T-cell (primary cell): ENCODE measurements at regions not wholly inside any gene's neighbourhood (a gene's known extent, or its start where the extent isn't known, plus 50 kb on each side); places are given as distances from the start of the nearest gene placed in this dataset.
A peak's percentile ranks its signal among the peaks of the same experiment; 100 is the strongest.

Experiments used
- ATAC-seq, 4 experiments: fragments of 200-7000 bp in 3 of 4; fragments of 150-1000 bp in 1 of 4; cut with Tn5 transposase; replicated peaks in 1 of 4; 1 replicate in 3 of 4; 2 replicates in 1 of 4; pipeline ENCODE4 v1.10.0; 2021; ENCODE audit warnings: moderate library complexity in 3 of 4, mild to moderate bottlenecking in 2 of 4, moderate number of reproducible peaks in 1 of 4
- CTCF ChIA-PET, 2 donors: fragments of 300-600 bp; sonication (Branson Sonifier 250); formaldehyde crosslinking; loops; one replicate each; lab custom pipeline; 2022; ENCODE audit warnings: antibody characterized with exemption in 2 of 2; lab: Charles Lee
- POLR2A ChIA-PET, 2 donors: fragments of 300-600 bp; sonication (Branson Sonifier 250); formaldehyde crosslinking; loops; one replicate each; lab custom pipeline; 2022; ENCODE audit warnings: antibody characterized with exemption in 2 of 2; lab: Charles Lee
- DNase-seq, 35 experiments: peaks; one replicate each; pipeline versions ENCODE4 v3.0.0 to v3.0.0-alpha.2; 2013 to 2023
- H3K27ac ChIP-seq: one replicate; pipeline ENCODE4 v1.5.1; 2013; ENCODE audit warnings: low read length
- H3K27me3 ChIP-seq, 2 experiments: replicated peaks in 1 of 2; 1 replicate in 1 of 2; 2 replicates in 1 of 2; pipeline versions ENCODE4 v1.6.1 to v1.7.0; 2013; ENCODE audit warnings: low read length in 1 of 2, mixed read lengths in 1 of 2; ENCODE audit not compliant: control insufficient read depth in 2 of 2, insufficient read depth in 2 of 2; ENCODE audit errors: extremely low read depth in 1 of 2
- H3K36me3 ChIP-seq, 2 donors: 1 replicate in 1 of 2; 2 replicates in 1 of 2; pipeline versions ENCODE4 v1.6.1 to v1.7.0; 2013; ENCODE audit warnings: low read length in 1 of 2; ENCODE audit not compliant: control insufficient read depth in 2 of 2, insufficient read depth in 1 of 2; ENCODE audit errors: extremely low read depth in 1 of 2
- H3K4me1 ChIP-seq, 2 experiments: 1 replicate in 1 of 2; 2 replicates in 1 of 2; pipeline versions ENCODE4 v1.6.1 to v1.7.0; 2013; ENCODE audit warnings: low read length in 2 of 2, mixed read lengths in 1 of 2; ENCODE audit not compliant: insufficient read depth in 2 of 2, control insufficient read depth in 1 of 2; ENCODE audit errors: extremely low read depth in 1 of 2
- H3K4me3 ChIP-seq, 2 donors: 1 replicate in 1 of 2; 2 replicates in 1 of 2; pipeline versions ENCODE4 v1.5.1 to v1.7.0; 2013; ENCODE audit warnings: mild to moderate bottlenecking in 2 of 2, low read length in 1 of 2, moderate library complexity in 1 of 2; ENCODE audit not compliant: control insufficient read depth in 1 of 2; ENCODE audit errors: extremely low read depth in 1 of 2
- H3K9me3 ChIP-seq: 2 replicates; pipeline ENCODE4 v1.7.0; 2013
- H3K27ac Mint-ChIP-seq, 2 donors: one replicate each; pipeline ENCODE4 v1.8.0; 2020 to 2021; ENCODE audit warnings: mild to moderate bottlenecking in 2 of 2, mixed read lengths in 2 of 2
- H3K27me3 Mint-ChIP-seq, 2 donors: one replicate each; pipeline ENCODE4 v1.8.0; 2021 to 2022; ENCODE audit warnings: mixed read lengths in 2 of 2
- H3K36me3 Mint-ChIP-seq: one replicate; pipeline ENCODE4 v1.8.0; 2021; ENCODE audit warnings: mixed read lengths
- H3K4me1 Mint-ChIP-seq, 3 donors: one replicate each; pipeline ENCODE4 v1.8.0; 2020 to 2022; ENCODE audit warnings: mixed read lengths in 3 of 3, mild to moderate bottlenecking in 1 of 3
- H3K4me3 Mint-ChIP-seq, 3 donors: one replicate each; pipeline ENCODE4 v1.8.0; 2020 to 2022; ENCODE audit warnings: mild to moderate bottlenecking in 3 of 3, mixed read lengths in 3 of 3, moderate library complexity in 3 of 3
- H3K9me3 Mint-ChIP-seq, 3 donors: one replicate each; pipeline ENCODE4 v1.8.0; 2020 to 2022; ENCODE audit warnings: mixed read lengths in 3 of 3
- WGBS: methylation state at CpG from one replicate; pipeline ENCODE4 v1.1.5; 2013; ENCODE audit warnings: missing lambda C conversion rate; ENCODE audit not compliant: insufficient coverage; 5-methylcytosine and 5-hydroxymethylcytosine counted together

- Histone ChIP-seq H3K27ac (no peak overlapping the region), H3K4me1 (no peaks in the 10 kb centered on the region), H3K36me3 (no peaks in the 10 kb centered on the region), H3K9me3 (no peaks in the 10 kb centered on the region), H3K27me3 (peaks cover 0 to 4% of the 10 kb centered on the region in 2 experiments), H3K4me3 (no peak overlapping the region)
- Mint-ChIP-seq H3K9me3 (no peaks in the 10 kb centered on the region), H3K4me3 (no peak overlapping the region), H3K4me1 (no peaks in the 10 kb centered on the region), H3K36me3 (no peaks in the 10 kb centered on the region), H3K27ac (no peak overlapping the region), H3K27me3 (peaks cover 4 to 16% of the 10 kb centered on the region in 2 donors)
- ChIA-PET CTCF (no interaction called here), POLR2A (no interaction called here)
- DNase-seq: no peak
- WGBS: 80% methylated on average over 1 of the region's 3 CpGs
- no peak for ATAC-seq
These were observed 232.6 kb downstream of the MEX3B start for GRCh38 chr15:81813215-81813614.

DNA sequence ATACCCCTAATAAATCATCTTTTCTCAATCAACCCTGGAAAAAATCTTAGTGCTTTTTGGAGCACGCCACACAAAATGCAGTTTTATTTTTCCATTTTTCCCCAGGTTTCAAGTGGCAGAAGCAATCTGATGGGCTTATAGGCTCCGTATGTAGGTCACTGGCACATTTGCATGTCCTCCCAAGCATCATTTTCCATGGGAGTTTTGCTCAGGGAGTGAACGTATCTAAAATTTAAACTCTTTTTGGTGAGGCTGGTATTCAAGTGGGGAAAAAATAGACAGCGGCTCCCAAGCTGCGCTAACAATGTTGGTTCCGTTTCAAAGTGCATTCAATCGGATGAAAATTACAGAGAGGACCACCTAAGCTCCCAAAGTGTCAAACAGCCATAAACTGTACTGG is 233.4 kb downstream of the MEX3B start:
- H3K36me3 ChIP-seq: no peaks in the 10 kb centered on the region
- no peak for ATAC-seq
- Mint-ChIP-seq H3K27ac (no peak overlapping the region), H3K4me1 (no peaks in the 10 kb centered on the region), H3K27me3 (peaks cover 0 to 13% of the 10 kb centered on the region in 2 donors), H3K4me3 (no peak overlapping the region), H3K9me3 (peaks cover 0 to under 1% (median 0%) of the 10 kb centered on the region in 3 donors), H3K36me3 (no peaks in the 10 kb centered on the region)
- ChIA-PET POLR2A (no interaction called here), CTCF (no interaction called here)
- WGBS: 79% methylated on average over 3 of the region's 7 CpGs
- H3K27me3 ChIP-seq: peaks cover 0 to 4% of the 10 kb centered on the region in 2 experiments
- H3K27ac ChIP-seq: no peak overlapping the region
- DNase-seq: no peak
- no peaks in the 10 kb centered on the region for H3K9me3 ChIP-seq
- H3K4me3 ChIP-seq: no peak overlapping the region
- no peaks in the 10 kb centered on the region for H3K4me1 ChIP-seq

- peaks cover 0 to 16% of the 10 kb centered on the region in 2 donors for H3K27me3 Mint-ChIP-seq
- DNase-seq (no peak), ATAC-seq (no peak)
- H3K9me3 ChIP-seq: no peaks in the 10 kb centered on the region
- H3K4me1 ChIP-seq: no peaks in the 10 kb centered on the region
- peaks cover 0 to 3% of the 10 kb centered on the region in 2 experiments for H3K27me3 ChIP-seq
- H3K9me3 Mint-ChIP-seq: peaks cover 0 to 4% (median 0%) of the 10 kb centered on the region in 3 donors
- no peaks in the 10 kb centered on the region for H3K36me3 ChIP-seq
- H3K4me1 Mint-ChIP-seq: no peaks in the 10 kb centered on the region
- 86% methylated on average over 6 of the region's 6 CpGs for WGBS
- no peak overlapping the region for H3K4me3 ChIP-seq
- ChIA-PET CTCF (no interaction called here), POLR2A (no interaction called here)
- H3K36me3 Mint-ChIP-seq: no peaks in the 10 kb centered on the region
- no peak overlapping the region for H3K4me3 Mint-ChIP-seq
- H3K27ac ChIP-seq: no peak overlapping the region
- H3K27ac Mint-ChIP-seq: no peak overlapping the region
These were observed 234.1 kb downstream of the MEX3B start for GRCh38 chr15:81811736-81812135.

GRCh38 chr15:81809543-81809942 is 236.3 kb downstream of the MEX3B start:
- Mint-ChIP-seq H3K36me3 (no peaks in the 10 kb centered on the region), H3K4me1 (no peaks in the 10 kb centered on the region), H3K27ac (no peak overlapping the region), H3K4me3 (no peak overlapping the region), H3K9me3 (peaks cover 0 to 4% (median 0%) of the 10 kb centered on the region in 3 donors), H3K27me3 (peaks cover 0 to 16% of the 10 kb centered on the region in 2 donors)
- CTCF ChIA-PET: no interaction called here
- Histone ChIP-seq H3K9me3 (no peaks in the 10 kb centered on the region), H3K27me3 (no peaks in the 10 kb centered on the region), H3K4me3 (no peak overlapping the region), H3K27ac (no peak overlapping the region), H3K4me1 (no peaks in the 10 kb centered on the region), H3K36me3 (no peaks in the 10 kb centered on the region)
- POLR2A ChIA-PET: no interaction called here
- no peak for ATAC-seq
- WGBS: no CpG with 5 or more reads among the region's 4 CpGs
- DNase-seq: peak in 2 of 35 experiments; percentile 1 to 4

- no peaks in the 10 kb centered on the region for H3K36me3 ChIP-seq
- H3K27me3 Mint-ChIP-seq: peaks cover 0 to 12% of the 10 kb centered on the region in 2 donors
- H3K4me1 Mint-ChIP-seq: no peaks in the 10 kb centered on the region
- no peak overlapping the region for H3K4me3 ChIP-seq
- peaks cover 0 to 4% (median 0%) of the 10 kb centered on the region in 3 donors for H3K9me3 Mint-ChIP-seq
- no peaks in the 10 kb centered on the region for H3K27me3 ChIP-seq
- ATAC-seq: no peak
- no peak overlapping the region for H3K27ac ChIP-seq
- H3K4me1 ChIP-seq: no peaks in the 10 kb centered on the region
- no peaks in the 10 kb centered on the region for H3K36me3 Mint-ChIP-seq
- H3K9me3 ChIP-seq: no peaks in the 10 kb centered on the region
- DNase-seq: no peak
- ChIA-PET POLR2A (no interaction called here), CTCF (no interaction called here)
- no peak overlapping the region for H3K27ac Mint-ChIP-seq
- 94% methylated on average over 3 of the region's 3 CpGs for WGBS
- no peak overlapping the region for H3K4me3 Mint-ChIP-seq
These were observed 238.0 kb downstream of the MEX3B start for GRCh38 chr15:81807806-81808205.

DNA sequence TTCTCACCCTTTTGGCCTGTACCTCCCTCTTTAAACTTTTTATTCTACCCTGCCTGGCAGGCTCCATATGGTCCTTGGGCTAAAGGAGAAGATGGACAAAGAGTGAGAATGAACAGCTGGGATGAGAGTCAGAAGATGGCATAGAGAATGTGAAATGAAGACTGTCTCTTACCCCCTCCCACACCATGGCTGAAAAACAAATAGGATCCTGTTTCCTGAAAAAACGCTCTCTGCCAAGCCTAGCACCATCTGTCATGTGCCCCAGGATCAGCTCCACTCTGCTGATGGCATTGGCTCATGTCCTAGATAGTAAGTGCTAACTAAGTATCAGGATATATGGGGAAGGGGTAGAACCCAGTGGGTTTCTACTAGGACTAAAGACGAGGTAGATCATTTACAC is 238.6 kb downstream of the MEX3B start:
- Histone ChIP-seq H3K9me3 (no peaks in the 10 kb centered on the region), H3K27me3 (no peaks in the 10 kb centered on the region), H3K27ac (no peak overlapping the region), H3K36me3 (no peaks in the 10 kb centered on the region), H3K4me3 (no peak overlapping the region), H3K4me1 (no peaks in the 10 kb centered on the region)
- H3K36me3 Mint-ChIP-seq: no peaks in the 10 kb centered on the region
- H3K27ac Mint-ChIP-seq: no peak overlapping the region
- H3K9me3 Mint-ChIP-seq: peaks cover 0 to 4% (median 0%) of the 10 kb centered on the region in 3 donors
- H3K27me3 Mint-ChIP-seq: peaks cover 0 to 12% of the 10 kb centered on the region in 2 donors
- ChIA-PET POLR2A (no interaction called here), CTCF (no interaction called here)
- 100% methylated on average over 1 of the region's 2 CpGs for WGBS
- DNase-seq: no peak
- ATAC-seq: no peak
- H3K4me1 Mint-ChIP-seq: no peaks in the 10 kb centered on the region
- no peak overlapping the region for H3K4me3 Mint-ChIP-seq

- no CpG with 5 or more reads among the region's 1 CpG for WGBS
- Histone ChIP-seq H3K27me3 (no peaks in the 10 kb centered on the region), H3K27ac (no peak overlapping the region), H3K4me3 (no peak overlapping the region), H3K4me1 (no peaks in the 10 kb centered on the region), H3K9me3 (no peaks in the 10 kb centered on the region), H3K36me3 (no peaks in the 10 kb centered on the region)
- ATAC-seq: no peak
- Mint-ChIP-seq H3K9me3 (no peaks in the 10 kb centered on the region), H3K27me3 (peaks cover 0 to 3% of the 10 kb centered on the region in 2 donors), H3K27ac (no peak overlapping the region), H3K4me3 (no peak overlapping the region), H3K4me1 (no peaks in the 10 kb centered on the region), H3K36me3 (no peaks in the 10 kb centered on the region)
- ChIA-PET CTCF (no interaction called here), POLR2A (no interaction called here)
- no peak for DNase-seq
These were observed 249.9 kb downstream of the MEX3B start for GRCh38 chr15:81795899-81796298.
